Loucy (cell line): ENCODE measurements at regions not wholly inside any gene's neighbourhood (a gene's known extent, or its start where the extent isn't known, plus 50 kb on each side); places are given as distances from the start of the nearest gene placed in this dataset.

ENCODE experiments used
- EZH2phosphoT487 ChIP-seq: fragments of 200-600 bp; IDR thresholded peaks from 2 replicates; pipeline ENCODE4 v1.6.1; 2018; ENCODE audit warnings: antibody characterized with exemption, mild to moderate bottlenecking, moderate library complexity, borderline replicate concordance
- TF ChIP-seq, protein P1 (sequence below): fragments of 200-600 bp; sonication (generic); conservative IDR thresholded peaks from 2 replicates; pipeline ENCODE4 v1.5.1; 2014; ENCODE audit warnings: mild to moderate bottlenecking, antibody characterized with exemption, low read length

DNA sequence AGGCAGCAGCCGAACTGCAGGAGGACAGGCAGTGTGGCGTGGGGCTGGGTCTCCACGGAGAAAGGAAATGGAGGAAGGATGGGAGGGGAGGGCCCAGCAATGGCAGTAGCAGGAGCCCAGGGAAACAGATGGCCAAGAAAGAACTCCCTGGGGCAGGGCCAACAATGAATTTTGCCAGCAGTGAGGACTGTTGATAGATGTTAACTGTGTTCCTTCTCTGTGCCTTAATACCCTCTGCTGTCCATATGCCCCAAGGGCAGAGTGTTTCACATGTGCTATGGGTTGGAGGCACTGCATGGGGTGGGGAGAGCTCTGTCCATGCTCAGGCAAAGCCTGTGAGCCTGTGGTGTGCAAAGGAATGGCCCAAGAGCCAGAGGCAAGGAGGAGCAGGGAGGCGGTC lies 70.8 kb upstream of the POMGNT2 start:
- TF ChIP-seq, protein P1, sequence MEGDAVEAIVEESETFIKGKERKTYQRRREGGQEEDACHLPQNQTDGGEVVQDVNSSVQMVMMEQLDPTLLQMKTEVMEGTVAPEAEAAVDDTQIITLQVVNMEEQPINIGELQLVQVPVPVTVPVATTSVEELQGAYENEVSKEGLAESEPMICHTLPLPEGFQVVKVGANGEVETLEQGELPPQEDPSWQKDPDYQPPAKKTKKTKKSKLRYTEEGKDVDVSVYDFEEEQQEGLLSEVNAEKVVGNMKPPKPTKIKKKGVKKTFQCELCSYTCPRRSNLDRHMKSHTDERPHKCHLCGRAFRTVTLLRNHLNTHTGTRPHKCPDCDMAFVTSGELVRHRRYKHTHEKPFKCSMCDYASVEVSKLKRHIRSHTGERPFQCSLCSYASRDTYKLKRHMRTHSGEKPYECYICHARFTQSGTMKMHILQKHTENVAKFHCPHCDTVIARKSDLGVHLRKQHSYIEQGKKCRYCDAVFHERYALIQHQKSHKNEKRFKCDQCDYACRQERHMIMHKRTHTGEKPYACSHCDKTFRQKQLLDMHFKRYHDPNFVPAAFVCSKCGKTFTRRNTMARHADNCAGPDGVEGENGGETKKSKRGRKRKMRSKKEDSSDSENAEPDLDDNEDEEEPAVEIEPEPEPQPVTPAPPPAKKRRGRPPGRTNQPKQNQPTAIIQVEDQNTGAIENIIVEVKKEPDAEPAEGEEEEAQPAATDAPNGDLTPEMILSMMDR = no peak
- TF ChIP-seq EZH2phosphoT487 = no peak
